Activated CD4-positive, alpha-beta memory T cell treated with anti-CD3 and anti-CD28 coated beads, Interleukin-2, amount 10 ng/mL, durations not matched to agents 7 days and 5 days (primary cell): ENCODE measurements at regions not wholly inside any gene's neighbourhood (a gene's known extent, or its start where the extent isn't known, plus 50 kb on each side); places are given as distances from the start of the nearest gene placed in this dataset.

Experiments
- CTCF ChIA-PET: fragments of 350-600 bp; sonication (Branson Sonifier 250); formaldehyde crosslinking; loops from one replicate; lab custom pipeline; 2021; ENCODE audit warnings: antibody characterized with exemption, inconsistent platforms; lab: Charles Lee
- POLR2A ChIA-PET: fragments of 350-600 bp; sonication (Branson Sonifier 250); formaldehyde crosslinking; loops from one replicate; lab custom pipeline; 2021; ENCODE audit warnings: antibody characterized with exemption; lab: Charles Lee
- DNase-seq: peaks from one replicate; pipeline ENCODE4 v3.0.0-alpha.2; 2020
- H3K27ac Mint-ChIP-seq: one replicate; pipeline ENCODE4 v1.8.0; 2021; ENCODE audit warnings: mild to moderate bottlenecking, mixed read lengths
- H3K27me3 Mint-ChIP-seq: one replicate; pipeline ENCODE4 v1.8.0; 2021; ENCODE audit warnings: mixed read lengths
- H3K36me3 Mint-ChIP-seq: one replicate; pipeline ENCODE4 v1.8.0; 2021; ENCODE audit warnings: low read depth, mixed read lengths
- H3K4me1 Mint-ChIP-seq: one replicate; pipeline ENCODE4 v1.8.0; 2021; ENCODE audit warnings: mixed read lengths
- H3K4me3 Mint-ChIP-seq: one replicate; pipeline ENCODE4 v1.8.0; 2021; ENCODE audit warnings: mild to moderate bottlenecking, mixed read lengths
- H3K9me3 Mint-ChIP-seq: one replicate; pipeline ENCODE4 v1.8.0; 2021; ENCODE audit warnings: mixed read lengths

GRCh38 chr4:18559492-18559891 lies 537.9 kb upstream of the LCORL start:
- Mint-ChIP-seq H3K4me1 (no peaks in the 10 kb centered on the region), H3K9me3 (no peaks in the 10 kb centered on the region), H3K27me3 (no peaks in the 10 kb centered on the region), H3K27ac (no peak overlapping the region), H3K4me3 (no peak overlapping the region), H3K36me3 (no peaks in the 10 kb centered on the region)
- CTCF ChIA-PET: no interaction called here
- no peak for DNase-seq
- POLR2A ChIA-PET: no interaction called here

- no peaks in the 10 kb centered on the region for H3K36me3 Mint-ChIP-seq
- H3K4me3 Mint-ChIP-seq: no peak overlapping the region
- H3K9me3 Mint-ChIP-seq: no peaks in the 10 kb centered on the region
- no peak for DNase-seq
- no peaks in the 10 kb centered on the region for H3K27me3 Mint-ChIP-seq
- ChIA-PET POLR2A (no interaction called here), CTCF (no interaction called here)
- H3K4me1 Mint-ChIP-seq: no peaks in the 10 kb centered on the region
- no peak overlapping the region for H3K27ac Mint-ChIP-seq
Observed at GRCh38 chr4:18556402-18556801, 534.8 kb upstream of the LCORL start.

- no peak overlapping the region for H3K27ac Mint-ChIP-seq
- no peaks in the 10 kb centered on the region for H3K4me1 Mint-ChIP-seq
- H3K4me3 Mint-ChIP-seq: no peak overlapping the region
- no peak for DNase-seq
- H3K27me3 Mint-ChIP-seq: no peaks in the 10 kb centered on the region
- CTCF ChIA-PET: no interaction called here
- POLR2A ChIA-PET: no interaction called here
- H3K36me3 Mint-ChIP-seq: no peaks in the 10 kb centered on the region
- no peaks in the 10 kb centered on the region for H3K9me3 Mint-ChIP-seq
Observed at GRCh38 chr4:18540349-18540748, 518.8 kb upstream of the LCORL start.

- CTCF ChIA-PET: no interaction called here
- no peaks in the 10 kb centered on the region for H3K36me3 Mint-ChIP-seq
- POLR2A ChIA-PET: no interaction called here
- H3K27ac Mint-ChIP-seq: no peak overlapping the region
- H3K9me3 Mint-ChIP-seq: no peaks in the 10 kb centered on the region
- no peaks in the 10 kb centered on the region for H3K4me1 Mint-ChIP-seq
- no peak overlapping the region for H3K4me3 Mint-ChIP-seq
- H3K27me3 Mint-ChIP-seq: no peaks in the 10 kb centered on the region
- no peak for DNase-seq
Observed at GRCh38 chr4:18538121-18538520, 516.6 kb upstream of the LCORL start.

- H3K4me1 Mint-ChIP-seq: no peaks in the 10 kb centered on the region
- CTCF ChIA-PET: no interaction called here
- POLR2A ChIA-PET: no interaction called here
- H3K9me3 Mint-ChIP-seq: no peaks in the 10 kb centered on the region
- H3K27me3 Mint-ChIP-seq: no peaks in the 10 kb centered on the region
- no peak for DNase-seq
- H3K36me3 Mint-ChIP-seq: no peaks in the 10 kb centered on the region
- no peak overlapping the region for H3K27ac Mint-ChIP-seq
- H3K4me3 Mint-ChIP-seq: no peak overlapping the region
Observed at GRCh38 chr4:18536428-18536827, 514.9 kb upstream of the LCORL start.

- no peaks in the 10 kb centered on the region for H3K4me1 Mint-ChIP-seq
- H3K4me3 Mint-ChIP-seq: no peak overlapping the region
- H3K9me3 Mint-ChIP-seq: no peaks in the 10 kb centered on the region
- DNase-seq: no peak
- no peaks in the 10 kb centered on the region for H3K27me3 Mint-ChIP-seq
- H3K27ac Mint-ChIP-seq: no peak overlapping the region
- ChIA-PET CTCF (no interaction called here), POLR2A (no interaction called here)
- H3K36me3 Mint-ChIP-seq: no peaks in the 10 kb centered on the region
Observed at GRCh38 chr4:18535948-18536347, 514.4 kb upstream of the LCORL start.

GRCh38 chr4:18533262-18533775 lies 511.8 kb upstream of the LCORL start:
- no peaks in the 10 kb centered on the region for H3K4me1 Mint-ChIP-seq
- no peaks in the 10 kb centered on the region for H3K9me3 Mint-ChIP-seq
- no peaks in the 10 kb centered on the region for H3K27me3 Mint-ChIP-seq
- H3K36me3 Mint-ChIP-seq: no peaks in the 10 kb centered on the region
- DNase-seq: no peak
- POLR2A ChIA-PET: no interaction called here
- no peak overlapping the region for H3K4me3 Mint-ChIP-seq
- CTCF ChIA-PET: no interaction called here
- H3K27ac Mint-ChIP-seq: no peak overlapping the region

GRCh38 chr4:18531731-18532130 lies 510.2 kb upstream of the LCORL start:
- DNase-seq: no peak
- no peaks in the 10 kb centered on the region for H3K9me3 Mint-ChIP-seq
- no peaks in the 10 kb centered on the region for H3K4me1 Mint-ChIP-seq
- no peaks in the 10 kb centered on the region for H3K27me3 Mint-ChIP-seq
- POLR2A ChIA-PET: no interaction called here
- CTCF ChIA-PET: no interaction called here
- no peak overlapping the region for H3K27ac Mint-ChIP-seq
- no peaks in the 10 kb centered on the region for H3K36me3 Mint-ChIP-seq
- H3K4me3 Mint-ChIP-seq: no peak overlapping the region

- Mint-ChIP-seq H3K4me1 (no peaks in the 10 kb centered on the region), H3K27ac (no peak overlapping the region), H3K27me3 (no peaks in the 10 kb centered on the region), H3K4me3 (no peak overlapping the region), H3K36me3 (no peaks in the 10 kb centered on the region), H3K9me3 (no peaks in the 10 kb centered on the region)
- ChIA-PET CTCF (no interaction called here), POLR2A (no interaction called here)
- DNase-seq: no peak
Observed at GRCh38 chr4:18529482-18529881, 507.9 kb upstream of the LCORL start.

GRCh38 chr4:18524667-18525066 lies 503.1 kb upstream of the LCORL start:
- Mint-ChIP-seq H3K4me1 (no peaks in the 10 kb centered on the region), H3K9me3 (no peaks in the 10 kb centered on the region), H3K4me3 (no peak overlapping the region), H3K27me3 (no peaks in the 10 kb centered on the region), H3K36me3 (no peaks in the 10 kb centered on the region), H3K27ac (no peak overlapping the region)
- ChIA-PET CTCF (no interaction called here), POLR2A (no interaction called here)
- DNase-seq: no peak

GRCh38 chr4:18518098-18518497 lies 496.5 kb upstream of the LCORL start:
- POLR2A ChIA-PET: no interaction called here
- no peaks in the 10 kb centered on the region for H3K9me3 Mint-ChIP-seq
- no peak overlapping the region for H3K4me3 Mint-ChIP-seq
- CTCF ChIA-PET: no interaction called here
- no peaks in the 10 kb centered on the region for H3K4me1 Mint-ChIP-seq
- H3K36me3 Mint-ChIP-seq: no peaks in the 10 kb centered on the region
- DNase-seq: no peak
- H3K27ac Mint-ChIP-seq: no peak overlapping the region
- H3K27me3 Mint-ChIP-seq: no peaks in the 10 kb centered on the region

GRCh38 chr4:18513861-18514260 lies 492.3 kb upstream of the LCORL start:
- CTCF ChIA-PET: no interaction called here
- POLR2A ChIA-PET: no interaction called here
- DNase-seq: no peak
- Mint-ChIP-seq H3K9me3 (no peaks in the 10 kb centered on the region), H3K4me3 (no peak overlapping the region), H3K4me1 (no peaks in the 10 kb centered on the region), H3K27ac (no peak overlapping the region), H3K27me3 (no peaks in the 10 kb centered on the region), H3K36me3 (no peaks in the 10 kb centered on the region)

GRCh38 chr4:18512718-18513117 lies 491.2 kb upstream of the LCORL start:
- ChIA-PET CTCF (no interaction called here), POLR2A (no interaction called here)
- Mint-ChIP-seq H3K9me3 (no peaks in the 10 kb centered on the region), H3K4me1 (no peaks in the 10 kb centered on the region), H3K36me3 (no peaks in the 10 kb centered on the region), H3K4me3 (no peak overlapping the region), H3K27ac (no peak overlapping the region), H3K27me3 (no peaks in the 10 kb centered on the region)
- DNase-seq: no peak

GRCh38 chr4:18511727-18512126 lies 490.2 kb upstream of the LCORL start:
- ChIA-PET CTCF (no interaction called here), POLR2A (no interaction called here)
- H3K9me3 Mint-ChIP-seq: no peaks in the 10 kb centered on the region
- H3K36me3 Mint-ChIP-seq: no peaks in the 10 kb centered on the region
- DNase-seq: no peak
- no peak overlapping the region for H3K4me3 Mint-ChIP-seq
- no peaks in the 10 kb centered on the region for H3K27me3 Mint-ChIP-seq
- no peak overlapping the region for H3K27ac Mint-ChIP-seq
- no peaks in the 10 kb centered on the region for H3K4me1 Mint-ChIP-seq

- POLR2A ChIA-PET: no interaction called here
- CTCF ChIA-PET: no interaction called here
- Mint-ChIP-seq H3K27me3 (no peaks in the 10 kb centered on the region), H3K4me1 (no peaks in the 10 kb centered on the region), H3K36me3 (no peaks in the 10 kb centered on the region), H3K9me3 (no peaks in the 10 kb centered on the region), H3K4me3 (no peak overlapping the region), H3K27ac (no peak overlapping the region)
- DNase-seq: no peak
Observed at GRCh38 chr4:18508786-18509185, 487.2 kb upstream of the LCORL start.
